ENCODE measurements at regions not wholly inside any gene's neighbourhood (a gene's known extent, or its start where the extent isn't known, plus 50 kb on each side); places are given as distances from the start of the nearest gene placed in this dataset.

- no peak for TF ChIP-seq CTCF (IDR thresholded peaks at IDR 0.05)
- TF ChIP-seq EP300 (IDR thresholded peaks at IDR 0.05), result no peak
- TF ChIP-seq POLR2A (IDR thresholded peaks at IDR 0.05), result no peak
These were observed 266.1 kb downstream of the NDUFS4 start for GRCh38 chr5:53826504-53826903.
